Adipocyte (in vitro differentiated cells): ENCODE measurements at regions not wholly inside any gene's neighbourhood (a gene's known extent, or its start where the extent isn't known, plus 50 kb on each side); places are given as distances from the start of the nearest gene placed in this dataset.

ENCODE experiments used
- DNase-seq: peaks from one replicate; pipeline ENCODE4 v3.0.0-alpha.2; 2015; ENCODE audit warnings: low read depth
- H3K27me3 ChIP-seq: replicated peaks from 2 replicates; pipeline ENCODE4 v1.7.0; 2013; ENCODE audit warnings: mild to moderate bottlenecking, low read length, moderate library complexity; ENCODE audit not compliant: control insufficient read depth, insufficient read depth
- H3K36me3 ChIP-seq: 2 replicates; pipeline ENCODE4 v1.7.0; 2013; ENCODE audit warnings: low read length, mild to moderate bottlenecking, moderate library complexity; ENCODE audit not compliant: control insufficient read depth, insufficient read depth, severe bottlenecking
- H3K4me1 ChIP-seq: 2 replicates; pipeline ENCODE4 v1.7.0; 2013; ENCODE audit warnings: mild to moderate bottlenecking, low read length, moderate library complexity; ENCODE audit not compliant: control insufficient read depth, insufficient read depth
- H3K4me3 ChIP-seq: 2 replicates; pipeline ENCODE4 v1.7.0; 2013; ENCODE audit warnings: mild to moderate bottlenecking, low read length, moderate library complexity
- H3K9ac ChIP-seq: 2 replicates; pipeline ENCODE4 v1.7.0; 2013; ENCODE audit warnings: mild to moderate bottlenecking, low read length, moderate library complexity
- H3K9me3 ChIP-seq: 2 replicates; pipeline ENCODE4 v1.7.0; 2013; ENCODE audit warnings: mild to moderate bottlenecking, low read length, moderate library complexity; ENCODE audit not compliant: control insufficient read depth

- no peak for DNase-seq
- peaks cover 5% of the 10 kb centered on the region for H3K27me3 ChIP-seq
Observed at GRCh38 chr17:72068643-72069042, 52.2 kb upstream of the SOX9 start.

DNA sequence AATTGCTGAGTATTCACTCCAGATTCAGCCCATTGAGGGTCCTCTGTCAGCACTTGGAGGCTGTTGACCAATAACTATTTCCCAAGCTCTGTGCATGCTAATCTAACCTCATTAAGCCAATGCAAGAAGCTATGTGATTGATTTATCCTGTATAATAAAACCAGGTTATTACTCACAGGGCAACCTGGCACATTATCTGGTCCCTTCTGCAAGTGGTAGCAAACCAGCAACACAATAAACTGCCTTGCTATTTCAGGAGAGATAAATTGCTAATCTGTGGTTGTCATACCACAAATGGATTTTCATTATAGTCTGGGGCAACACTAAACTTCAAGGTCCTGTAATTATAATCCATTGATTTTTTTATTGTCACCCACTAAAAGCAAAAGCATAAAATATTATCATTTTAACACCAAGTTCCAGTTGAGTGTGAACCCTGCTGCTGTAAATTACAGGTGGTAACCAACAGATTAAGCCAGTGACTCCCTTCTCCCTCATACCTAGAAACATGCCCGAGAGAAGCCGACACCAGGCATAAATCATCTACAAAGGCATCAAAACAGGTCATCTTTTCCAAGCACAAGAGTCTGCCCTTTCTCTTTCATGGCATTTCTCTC lies 51.1 kb upstream of the SOX9 start:
- Histone ChIP-seq H3K9ac (no peak overlapping the region), H3K4me3 (no peak overlapping the region), H3K27me3 (peaks cover 10% of the 10 kb centered on the region), H3K4me1 (no peaks in the 10 kb centered on the region), H3K9me3 (no peaks in the 10 kb centered on the region), H3K36me3 (no peaks in the 10 kb centered on the region)
- no peak for DNase-seq

More at GRCh38 chr17:72068643-72069042, 52.2 kb upstream of the SOX9 start:
- Histone ChIP-seq H3K9ac (no peak overlapping the region), H3K9me3 (no peaks in the 10 kb centered on the region), H3K4me1 (peaks cover 9% of the 10 kb centered on the region), H3K36me3 (no peaks in the 10 kb centered on the region), H3K4me3 (no peak overlapping the region)
